Adrenal gland (tissue), 9 donors: ENCODE measurements at regions not wholly inside any gene's neighbourhood (a gene's known extent, or its start where the extent isn't known, plus 50 kb on each side); places are given as distances from the start of the nearest gene placed in this dataset.

Experiments
- DNase-seq, 7 donors: peaks; one replicate each; pipeline ENCODE4 v3.0.0-alpha.2; 2019 to 2020
- H3K27ac ChIP-seq, 5 donors: fragments of 200-600 bp; sonication (generic) in 4 of 5; 1 replicate in 3 of 5; 2 replicates in 2 of 5; pipeline versions ENCODE4 v1.5.1 to v1.8.0; 2016 to 2020; ENCODE audit warnings: mild to moderate bottlenecking in 1 of 5
- H3K27me3 ChIP-seq: fragments of 200-600 bp; 2 replicates; pipeline ENCODE4 v1.8.0; 2021
- H3K36me3 ChIP-seq, 2 donors: fragments of 200-600 bp; replicated peaks in 1 of 2; 1 replicate in 1 of 2; 2 replicates in 1 of 2; pipeline versions ENCODE4 v1.5.1 to v1.8.0; 2018 to 2022
- H3K4me1 ChIP-seq, 2 donors: fragments of 200-600 bp; replicated peaks in 1 of 2; 1 replicate in 1 of 2; 2 replicates in 1 of 2; pipeline versions ENCODE4 v1.5.1 to v1.8.0; 2018 to 2021
- H3K4me3 ChIP-seq, 4 donors: fragments of 200-600 bp; sonication (generic) in 3 of 4; one replicate each; pipeline ENCODE4 v1.5.1; 2016 to 2018
- H3K9me3 ChIP-seq, 3 donors: fragments of 200-600 bp; sonication (generic) in 1 of 3; replicated peaks in 1 of 3; 1 replicate in 2 of 3; 2 replicates in 1 of 3; pipeline versions ENCODE4 v1.5.1 to v1.8.0; 2016 to 2021
- CTCF ChIP-seq, 6 experiments: fragments of 450-650 bp in 4 of 6; fragments of 200-600 bp in 2 of 6; sonication (generic) in 1 of 6; IDR thresholded peaks; 1 replicate in 5 of 6; 2 replicates in 1 of 6; pipeline versions ENCODE4 v1.5.1 to v1.8.0; 2016 to 2021; ENCODE audit warnings: antibody characterized with exemption in 6 of 6, mild to moderate bottlenecking in 2 of 6, moderate library complexity in 1 of 6
- POLR2A ChIP-seq, 2 donors: fragments of 450-650 bp; IDR thresholded peaks; one replicate each; pipeline ENCODE4 v1.6.1; 2017; ENCODE audit warnings: antibody characterized with exemption in 2 of 2, mild to moderate bottlenecking in 2 of 2, moderate library complexity in 1 of 2
- WGBS, 4 donors: extraction: QIAGEN DNeasy Blood & Tissue Kit in 2 of 4; methylation state at CpG; one replicate each; pipeline versions ENCODE4 v1.1.5 to v1.1.7; 2013 to 2017; 5-methylcytosine and 5-hydroxymethylcytosine counted together
- intact Hi-C, 2 donors: fragments of 100-400 bp; cut with DNase I; formaldehyde crosslinking; loops; one replicate each; pipeline versions ENCODE4 v1.14.1 to v1.15.0; 2022 to 2023
- donor health status: healthy with polysubstance abuse.
- donor health status: Bipolar disorder and iron deficiency.
- donor health status: DM: yes; HTN: yes; CAD: no.
- donor health status: DM: no; HTN: no; CAD: no.
- donor health status: DM: no; HTN: no; CAD: no.

DNA sequence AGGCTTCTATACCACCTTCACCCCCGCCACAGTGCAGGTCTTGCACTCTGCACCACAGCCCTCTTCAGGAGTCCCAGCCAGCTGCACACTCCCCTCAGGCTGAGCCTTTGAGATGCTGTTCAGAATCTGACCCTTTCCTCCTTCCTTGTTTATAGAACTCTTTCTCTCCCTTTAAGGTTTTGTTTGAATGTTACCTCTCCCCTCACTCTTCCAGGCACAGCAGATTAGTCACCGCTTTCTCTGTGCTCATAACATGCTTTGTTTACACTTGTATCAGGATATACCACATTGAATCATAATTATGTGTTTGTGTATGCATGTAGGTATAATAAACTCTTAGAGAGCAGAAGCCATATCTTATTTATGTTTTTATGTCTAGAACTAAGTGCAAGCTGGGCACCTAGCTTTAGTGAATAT is 168.4 kb upstream of the BCL6 start:
- Histone ChIP-seq H3K27me3 (no peaks in the 10 kb centered on the region), H3K4me1 (peaks cover 18 to 49% of the 10 kb centered on the region in 2 donors), H3K27ac (no peak overlapping the region), H3K4me3 (no peak overlapping the region), H3K9me3 (no peaks in the 10 kb centered on the region), H3K36me3 (no peaks in the 10 kb centered on the region)
- intact Hi-C loops = no loop called here
- no peak for DNase-seq
- TF ChIP-seq POLR2A (IDR thresholded peaks at IDR 0.05) (no peak), CTCF (IDR thresholded peaks at IDR 0.05) (no peak)
- 93 to 97% (median 95%) methylated on average over 2 of the region's 2 CpGs for WGBS, 4 donors

- Histone ChIP-seq H3K9me3 (no peaks in the 10 kb centered on the region), H3K36me3 (no peaks in the 10 kb centered on the region), H3K4me1 (peaks cover 18 to 51% of the 10 kb centered on the region in 2 donors), H3K27me3 (no peaks in the 10 kb centered on the region), H3K27ac (no peak overlapping the region), H3K4me3 (no peak overlapping the region)
- 71 to 89% (median 84%) methylated on average over 7 of the region's 7 CpGs for WGBS, 4 donors
- TF ChIP-seq CTCF (IDR thresholded peaks at IDR 0.05) = no peak
- no peak for TF ChIP-seq POLR2A (IDR thresholded peaks at IDR 0.05)
- intact Hi-C loops = no loop called here
- no peak for DNase-seq
Observed at GRCh38 chr3:187914231-187914630, 169.0 kb upstream of the BCL6 start.

- Histone ChIP-seq H3K36me3 (no peaks in the 10 kb centered on the region), H3K4me3 (no peak overlapping the region), H3K27ac (peak overlapping the region in 3 of 5 donors; percentile 67 to 85 (median 82)), H3K9me3 (no peaks in the 10 kb centered on the region), H3K4me1 (peaks cover 18 to 48% of the 10 kb centered on the region in 2 donors), H3K27me3 (no peaks in the 10 kb centered on the region)
- WGBS, 4 donors = 26 to 59% (median 35%) methylated on average over 2 of the region's 2 CpGs
- intact Hi-C loops = no loop called here
- no peak for TF ChIP-seq CTCF (IDR thresholded peaks at IDR 0.05)
- no peak for TF ChIP-seq POLR2A (IDR thresholded peaks at IDR 0.05)
- DNase-seq = no peak
Observed at GRCh38 chr3:187916072-187916471, 170.8 kb upstream of the BCL6 start.

GRCh38 chr3:187918081-187918644 is 172.9 kb upstream of the BCL6 start:
- no peak for DNase-seq
- no peak overlapping the region for H3K4me3 ChIP-seq
- no peaks in the 10 kb centered on the region for H3K27me3 ChIP-seq
- 63 to 78% (median 72%) methylated on average over 5 of the region's 5 CpGs for WGBS, 4 donors
- H3K9me3 ChIP-seq = no peaks in the 10 kb centered on the region
- intact Hi-C loops = no loop called here
- TF ChIP-seq CTCF (IDR thresholded peaks at IDR 0.05) (no peak), POLR2A (IDR thresholded peaks at IDR 0.05) (no peak)
- no peaks in the 10 kb centered on the region for H3K36me3 ChIP-seq
- peaks cover 18 to 44% of the 10 kb centered on the region in 2 donors for H3K4me1 ChIP-seq
- peak overlapping the region in 3 of 5 donors; percentile 67 to 85 (median 67) for H3K27ac ChIP-seq
